Urinary bladder (tissue), 3 donors: ENCODE measurements at regions not wholly inside any gene's neighbourhood (a gene's known extent, or its start where the extent isn't known, plus 50 kb on each side); places are given as distances from the start of the nearest gene placed in this dataset.

Experiments
- DNase-seq: peaks from one replicate; pipeline ENCODE4 v3.0.0-alpha.2; 2015; ENCODE audit errors: extremely low spot score
- H3K27ac ChIP-seq: one replicate; pipeline ENCODE4 v1.5.1; 2013; ENCODE audit warnings: low read depth, mild to moderate bottlenecking, moderate library complexity
- H3K36me3 ChIP-seq: one replicate; pipeline ENCODE4 v1.6.1; 2013; ENCODE audit warnings: mild to moderate bottlenecking, moderate library complexity; ENCODE audit not compliant: insufficient read depth
- H3K4me1 ChIP-seq: one replicate; pipeline ENCODE4 v1.6.1; 2013; ENCODE audit warnings: mild to moderate bottlenecking, moderate library complexity; ENCODE audit not compliant: insufficient read depth
- H3K4me3 ChIP-seq: one replicate; pipeline ENCODE4 v1.5.1; 2013; ENCODE audit warnings: low read depth, low read length
- WGBS: extraction: QIAGEN DNeasy Blood & Tissue Kit; methylation state at CpG from one replicate; pipeline ENCODE4 v1.1.7; 2013; 5-methylcytosine and 5-hydroxymethylcytosine counted together
- donor health status: healthy with polysubstance abuse.
- donor health status: healthy.

- WGBS: 82% methylated on average over 1 of the region's 1 CpG
- no peak overlapping the region for H3K27ac ChIP-seq
- DNase-seq: no peak
- H3K4me3 ChIP-seq: no peak overlapping the region
- H3K4me1 ChIP-seq: no peaks in the 10 kb centered on the region
- H3K36me3 ChIP-seq: no peaks in the 10 kb centered on the region
Observed at GRCh38 chr4:16450724-16451123, 224.5 kb upstream of the TAPT1 start.

DNA sequence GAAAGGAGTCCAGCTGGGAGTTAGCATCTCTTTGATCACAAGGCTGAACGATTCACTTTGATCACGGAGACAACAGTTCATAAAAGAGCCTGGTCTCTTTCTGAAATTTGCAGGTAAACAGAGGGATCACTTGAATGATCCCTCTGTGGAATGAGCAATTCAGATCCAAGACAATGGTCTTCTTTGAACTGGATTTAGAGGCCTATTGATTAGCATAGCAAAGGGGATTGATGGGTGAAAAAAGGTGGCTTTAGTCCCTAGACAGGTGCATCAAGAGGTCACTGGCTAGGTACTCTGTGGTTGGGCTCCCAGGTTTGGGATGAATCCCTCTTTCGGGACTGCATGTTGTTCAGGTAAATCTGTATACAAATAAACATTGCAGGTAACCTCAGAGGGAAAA, 223.8 kb upstream of the TAPT1 start:
- Histone ChIP-seq H3K4me1 (no peaks in the 10 kb centered on the region), H3K36me3 (no peaks in the 10 kb centered on the region), H3K27ac (no peak overlapping the region), H3K4me3 (no peak overlapping the region)
- no peak for DNase-seq
- 64% methylated on average over 3 of the region's 3 CpGs for WGBS

DNA sequence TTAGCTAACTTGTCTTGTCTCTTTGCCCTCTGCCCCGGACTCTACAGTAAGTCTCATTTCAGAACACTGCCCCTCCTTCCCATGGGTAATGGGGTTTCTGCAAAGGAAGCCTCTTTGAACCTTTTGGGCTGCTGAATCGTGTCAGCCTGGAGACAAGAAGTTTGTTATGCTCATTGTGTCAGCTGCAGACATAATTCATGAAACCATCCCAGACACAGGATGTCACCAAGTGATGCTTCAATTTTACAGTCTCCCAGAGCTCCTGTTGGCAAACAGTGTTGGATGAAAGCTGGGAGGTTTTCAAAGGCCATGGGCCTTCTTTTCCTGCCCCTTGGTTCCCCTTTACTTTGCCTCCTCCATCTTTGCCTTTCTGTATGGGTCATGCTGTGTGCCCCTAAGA, 223.1 kb upstream of the TAPT1 start:
- Histone ChIP-seq H3K27ac (no peak overlapping the region), H3K4me1 (no peaks in the 10 kb centered on the region), H3K36me3 (no peaks in the 10 kb centered on the region), H3K4me3 (no peak overlapping the region)
- 60% methylated on average over 2 of the region's 2 CpGs for WGBS
- no peak for DNase-seq

DNA sequence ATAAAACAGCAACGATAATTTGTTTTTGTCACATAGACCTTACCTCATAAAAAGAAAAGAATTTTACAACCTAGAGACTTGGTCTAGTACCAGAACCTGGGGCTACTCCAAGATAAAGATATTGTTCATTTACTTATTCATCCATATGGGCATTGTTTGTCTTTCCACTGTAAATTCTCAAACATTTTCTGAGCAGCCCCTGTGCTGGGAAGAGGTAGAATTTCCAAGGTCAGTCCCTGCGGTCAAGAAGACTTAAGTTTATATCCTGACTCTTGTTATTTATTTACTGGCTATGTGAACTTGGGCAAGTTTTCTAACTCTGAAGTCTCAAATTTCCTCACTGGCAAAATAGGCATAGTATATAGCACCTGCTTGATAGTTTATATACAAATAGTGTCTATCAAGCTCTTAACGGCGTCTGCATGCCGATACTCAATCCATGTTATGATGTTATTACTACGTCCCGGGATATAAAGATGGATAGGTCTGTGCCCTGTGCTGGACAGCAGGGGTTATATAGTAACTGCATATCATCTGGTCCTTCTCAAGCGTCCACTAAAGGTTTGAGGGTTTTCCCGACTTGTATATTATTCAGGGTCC, 222.1 kb upstream of the TAPT1 start:
- H3K36me3 ChIP-seq: no peaks in the 10 kb centered on the region
- WGBS: 81% methylated on average over 9 of the region's 9 CpGs
- DNase-seq: no peak

GRCh38 chr4:16443504-16444088, 217.3 kb upstream of the TAPT1 start:
- WGBS: 69% methylated on average over 2 of the region's 2 CpGs
- no peak for DNase-seq
- no peak overlapping the region for H3K27ac ChIP-seq
- no peaks in the 10 kb centered on the region for H3K36me3 ChIP-seq
- no peak overlapping the region for H3K4me3 ChIP-seq
- H3K4me1 ChIP-seq: no peaks in the 10 kb centered on the region

More for the DNA sequence above, 222.1 kb upstream of the TAPT1 start:
- Histone ChIP-seq H3K27ac (no peak overlapping the region), H3K4me3 (no peak overlapping the region), H3K4me1 (no peaks in the 10 kb centered on the region)

- Histone ChIP-seq H3K27ac (no peak overlapping the region), H3K36me3 (no peaks in the 10 kb centered on the region), H3K4me1 (no peaks in the 10 kb centered on the region), H3K4me3 (no peak overlapping the region)
- no peak for DNase-seq
- WGBS: 53% methylated on average over 1 of the region's 1 CpG
Observed at GRCh38 chr4:16442296-16442695, 216.0 kb upstream of the TAPT1 start.

DNA sequence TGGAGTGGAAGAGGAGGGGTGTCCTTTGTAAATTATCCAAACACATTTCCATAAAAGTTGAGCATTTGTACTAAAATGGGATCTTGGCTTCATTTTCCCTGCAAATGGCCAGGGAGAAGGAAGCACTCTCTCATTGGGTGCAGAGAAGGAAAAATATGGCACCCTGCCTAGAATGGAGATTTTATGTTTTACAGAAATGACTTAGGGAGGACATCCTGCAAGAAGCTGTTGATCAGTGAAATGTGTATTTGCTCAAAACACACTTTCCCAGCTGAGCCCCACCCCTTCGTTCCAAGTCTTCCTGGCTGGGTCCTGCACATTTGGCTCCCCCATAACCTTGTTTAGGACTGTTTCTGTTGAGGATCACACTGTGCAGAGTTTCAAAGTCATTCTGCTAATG, 213.5 kb upstream of the TAPT1 start:
- no peaks in the 10 kb centered on the region for H3K4me1 ChIP-seq
- H3K36me3 ChIP-seq: no peaks in the 10 kb centered on the region
- WGBS: 18% methylated on average over 1 of the region's 1 CpG
- H3K27ac ChIP-seq: no peak overlapping the region
- DNase-seq: peak; percentile 63
- H3K4me3 ChIP-seq: no peak overlapping the region

DNA sequence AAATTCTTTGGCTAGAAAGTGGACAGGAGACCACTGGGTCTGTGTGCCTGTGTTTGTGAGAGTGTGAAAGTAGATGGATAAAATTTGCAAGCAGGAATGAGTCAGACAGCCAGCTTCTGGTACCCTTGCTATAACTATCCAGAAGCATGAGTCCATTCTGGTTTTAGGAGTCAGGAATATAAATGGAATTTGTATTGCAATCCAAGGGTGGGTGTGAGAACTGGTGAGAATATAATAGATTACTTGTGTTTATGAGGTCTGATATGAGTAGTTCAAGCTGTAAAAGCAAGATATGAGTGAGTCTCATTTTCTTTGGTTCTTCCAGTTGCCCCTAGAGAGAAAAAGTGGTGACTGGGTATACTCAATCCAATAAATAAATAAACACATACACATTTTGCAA, 212.7 kb upstream of the TAPT1 start:
- H3K36me3 ChIP-seq: no peaks in the 10 kb centered on the region
- no peaks in the 10 kb centered on the region for H3K4me1 ChIP-seq
- DNase-seq: no peak
- no peak overlapping the region for H3K4me3 ChIP-seq
- H3K27ac ChIP-seq: no peak overlapping the region

DNA sequence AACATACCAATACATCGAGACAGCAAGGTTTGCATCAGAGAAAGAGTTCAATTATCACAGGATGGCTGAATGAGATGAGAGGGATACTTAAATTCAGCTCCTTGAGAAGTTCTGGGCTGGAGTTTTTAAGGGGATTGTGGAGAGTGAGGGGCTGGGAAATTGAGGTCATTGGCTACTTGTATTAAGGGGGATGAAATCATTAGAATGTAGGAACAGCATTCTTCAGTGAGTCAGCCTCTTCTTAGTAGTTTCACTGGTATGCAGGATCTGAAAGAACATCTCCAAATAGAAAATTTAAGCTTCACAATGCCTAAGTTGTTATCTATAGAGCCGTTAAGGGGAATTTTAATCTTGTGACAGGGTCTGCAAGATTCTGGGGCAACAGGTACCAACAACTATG, 211.6 kb upstream of the TAPT1 start:
- no peaks in the 10 kb centered on the region for H3K36me3 ChIP-seq
- no peak overlapping the region for H3K4me3 ChIP-seq
- no peak overlapping the region for H3K27ac ChIP-seq
- H3K4me1 ChIP-seq: no peaks in the 10 kb centered on the region
- WGBS: 84% methylated on average over 2 of the region's 2 CpGs
- DNase-seq: no peak

- Histone ChIP-seq H3K4me1 (no peaks in the 10 kb centered on the region), H3K36me3 (no peaks in the 10 kb centered on the region), H3K4me3 (no peak overlapping the region), H3K27ac (no peak overlapping the region)
- no peak for DNase-seq
Observed at GRCh38 chr4:16431866-16432265, 205.6 kb upstream of the TAPT1 start.

- H3K27ac ChIP-seq: peak overlapping the region; percentile 38
- no peak overlapping the region for H3K4me3 ChIP-seq
- no peaks in the 10 kb centered on the region for H3K4me1 ChIP-seq
- no peak for DNase-seq
- H3K36me3 ChIP-seq: no peaks in the 10 kb centered on the region
Observed at GRCh38 chr4:16418814-16419213, 192.5 kb upstream of the TAPT1 start.

DNA sequence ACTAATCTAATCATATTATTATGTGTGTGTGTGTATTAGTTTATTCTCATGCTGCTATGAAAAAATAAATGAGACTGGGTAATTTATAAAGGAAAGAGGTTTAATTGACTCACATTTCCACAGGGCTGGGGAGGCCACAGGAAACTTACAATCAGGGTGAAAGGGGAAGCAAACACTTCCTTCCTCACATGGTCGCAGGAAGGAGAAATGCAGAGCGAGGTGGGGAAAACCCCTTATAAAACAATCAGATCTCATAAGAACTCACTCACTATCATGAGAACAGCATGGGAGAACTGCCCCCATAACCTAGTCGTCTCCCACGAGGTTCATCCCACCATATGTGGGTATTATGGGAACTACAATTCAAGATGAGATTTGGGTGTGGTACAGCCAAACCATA, 190.9 kb upstream of the TAPT1 start:
- H3K27ac ChIP-seq: no peak overlapping the region
- DNase-seq: no peak
- H3K4me1 ChIP-seq: no peaks in the 10 kb centered on the region
- no peaks in the 10 kb centered on the region for H3K36me3 ChIP-seq
- H3K4me3 ChIP-seq: no peak overlapping the region
- WGBS: 72% methylated on average over 4 of the region's 4 CpGs

- Histone ChIP-seq H3K4me3 (no peak overlapping the region), H3K36me3 (no peaks in the 10 kb centered on the region), H3K27ac (no peak overlapping the region), H3K4me1 (no peaks in the 10 kb centered on the region)
- DNase-seq: no peak
Observed at GRCh38 chr4:16416601-16417000, 190.3 kb upstream of the TAPT1 start.

- H3K27ac ChIP-seq: no peak overlapping the region
- no peak overlapping the region for H3K4me3 ChIP-seq
- no peak for DNase-seq
- no peaks in the 10 kb centered on the region for H3K36me3 ChIP-seq
- H3K4me1 ChIP-seq: no peaks in the 10 kb centered on the region
Observed at GRCh38 chr4:16415751-16416150, 189.5 kb upstream of the TAPT1 start.
